CD4-positive, alpha-beta T cell treated with Interleukin-6 for 4 hours (primary cell): ENCODE measurements at regions not wholly inside any gene's neighbourhood (a gene's known extent, or its start where the extent isn't known, plus 50 kb on each side); places are given as distances from the start of the nearest gene placed in this dataset.
"Not testable (repeated sequence)": the region's sequence is repeated elsewhere in the genome, so short reads cannot be mapped to it uniquely, and the experiment has no call there.

Experiments
- DNase-seq: peaks from one replicate; pipeline ENCODE4 v3.0.0-alpha.2; 2020; ENCODE audit warnings: mixed read lengths

DNA sequence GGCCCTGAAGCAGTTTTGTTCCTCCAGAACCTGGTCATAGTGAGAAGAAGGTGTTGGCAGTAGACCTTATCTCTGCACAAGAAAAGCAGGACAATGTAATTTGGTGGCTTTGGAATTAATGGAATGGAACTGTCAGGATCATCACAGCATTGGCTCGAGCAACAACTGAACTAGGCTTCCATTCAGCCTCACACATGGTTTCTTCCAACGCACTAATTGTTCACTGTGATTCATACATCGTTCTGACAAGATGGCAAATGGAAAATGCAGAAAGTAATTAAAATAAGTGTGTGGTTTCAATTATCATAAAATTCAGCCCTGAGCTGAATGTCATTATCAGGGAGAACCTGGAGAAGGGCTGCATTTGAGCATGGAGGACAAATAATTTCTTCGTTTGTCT is 80.6 kb downstream of the MFSD1 start:
- DNase-seq: no peak

DNA sequence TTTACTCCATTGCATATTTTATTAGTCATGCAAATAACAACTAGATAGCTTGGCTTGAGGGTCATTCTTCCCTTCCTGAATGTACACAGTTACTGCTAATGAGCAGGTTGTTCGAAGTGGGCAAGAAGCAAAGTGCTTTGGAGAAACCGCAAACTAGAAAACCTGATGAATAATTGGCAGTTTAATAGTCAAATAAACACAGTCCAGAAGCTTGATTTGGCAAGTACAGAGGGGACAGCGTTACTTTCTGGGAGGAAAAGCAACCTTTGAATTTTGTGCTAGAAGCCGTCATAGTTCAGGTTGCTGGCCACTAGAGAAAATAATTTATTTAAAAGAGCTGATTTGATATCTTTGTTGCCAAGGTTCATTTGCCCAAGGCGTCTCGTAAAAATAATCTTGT is 94.9 kb downstream of the MFSD1 start:
- no peak for DNase-seq

DNA sequence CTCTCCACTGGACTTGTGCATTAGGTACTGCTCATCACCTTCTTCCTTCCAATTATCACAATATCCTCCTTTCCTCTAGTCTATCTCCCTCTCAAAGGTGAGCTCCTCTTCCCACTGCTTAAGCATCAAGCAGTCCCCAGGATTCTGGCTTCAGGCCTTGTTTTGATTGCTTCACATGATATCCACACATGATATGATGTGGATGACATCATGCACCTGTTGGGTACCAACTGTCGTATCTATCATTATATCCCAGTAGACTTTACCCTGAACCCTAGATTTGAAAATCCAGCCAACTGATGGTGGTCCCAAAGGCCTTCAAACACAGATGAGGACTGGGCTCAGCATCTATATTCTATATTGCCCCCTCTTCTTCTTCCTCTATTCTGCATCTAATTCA is 104.9 kb downstream of the MFSD1 start:
- DNase-seq: no peak

DNA sequence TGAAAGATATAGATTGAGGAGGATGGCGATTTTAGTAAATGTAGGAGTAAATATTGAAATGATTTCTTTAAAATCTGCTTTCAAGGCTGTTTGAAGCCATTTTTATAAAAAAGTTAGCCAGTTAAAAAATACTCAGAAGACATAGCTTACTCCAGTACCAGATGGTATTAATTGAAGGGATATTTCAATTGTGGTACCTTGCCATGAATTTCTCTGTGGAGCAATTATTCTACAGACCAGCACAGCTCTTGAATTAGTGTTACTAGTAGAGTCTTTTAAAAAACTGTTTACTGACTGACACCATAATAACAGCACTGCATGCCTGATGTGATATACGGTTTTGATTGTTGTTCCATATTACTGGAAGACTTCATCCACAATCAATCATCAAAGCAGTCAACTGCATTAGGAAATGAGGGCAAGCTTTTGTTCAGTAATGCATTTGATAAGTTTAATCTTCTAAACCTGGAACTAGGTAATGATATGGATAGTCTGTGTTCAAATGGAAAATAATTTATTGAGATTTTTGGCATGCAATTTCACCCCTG is 106.4 kb downstream of the MFSD1 start:
- DNase-seq: no peak

DNA sequence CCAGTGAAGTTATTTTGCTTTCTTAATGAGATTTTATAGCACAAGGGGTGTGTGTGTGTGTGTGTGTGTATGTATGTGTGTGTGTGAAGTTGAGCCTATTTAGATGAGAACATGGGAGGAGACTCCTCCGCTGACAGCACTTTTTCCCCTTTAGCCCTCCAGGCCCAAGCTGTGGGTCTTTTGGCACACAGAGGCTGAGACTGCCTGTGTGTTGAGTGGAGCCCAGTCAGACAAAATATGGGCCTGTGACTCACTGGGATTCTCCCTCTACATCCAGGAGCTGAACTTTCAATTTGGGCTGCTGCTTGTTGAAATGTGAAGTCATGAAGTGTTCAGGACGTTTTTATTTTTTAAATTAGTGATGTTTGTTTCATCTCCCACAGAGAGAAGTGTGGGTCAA is 108.0 kb downstream of the MFSD1 start:
- no peak for DNase-seq

DNA sequence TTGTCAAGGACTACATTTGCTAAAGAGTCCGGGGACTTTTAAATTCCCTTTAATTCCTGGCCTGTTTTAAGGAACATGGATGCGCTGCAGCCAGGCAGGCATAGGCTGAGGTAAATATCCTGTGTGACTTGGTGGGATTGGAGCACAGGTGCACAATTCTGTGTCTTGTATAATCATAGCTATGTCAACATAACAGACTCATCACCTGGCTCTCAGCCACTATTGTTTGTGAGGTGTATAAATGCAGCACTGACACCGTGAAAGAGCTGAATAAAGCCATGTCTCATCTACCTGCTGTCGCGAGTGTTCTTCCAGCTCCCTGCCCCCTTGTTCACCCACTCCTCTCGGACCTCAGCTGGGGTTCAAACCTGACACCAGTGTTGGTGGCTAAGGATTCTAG is 109.7 kb downstream of the MFSD1 start:
- DNase-seq: no peak

DNA sequence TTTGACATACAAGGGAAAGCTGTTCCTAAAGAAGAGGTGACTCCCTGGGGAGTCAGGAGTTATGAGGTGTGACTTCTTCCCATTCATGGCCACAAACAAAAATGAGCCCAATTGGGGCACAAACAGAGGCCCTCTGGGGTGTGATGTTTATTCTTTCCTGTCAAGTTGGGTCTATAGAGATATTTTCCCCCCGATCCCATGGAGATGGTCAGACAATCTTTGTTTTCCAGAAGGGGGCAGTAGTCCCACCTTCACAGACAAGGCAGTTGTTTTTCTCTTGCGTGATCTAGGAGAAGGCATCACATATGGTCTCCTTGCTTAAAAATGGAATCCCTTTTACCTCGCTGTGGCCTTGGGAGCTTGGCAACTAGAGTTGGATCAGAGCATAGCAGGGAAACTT is 110.3 kb downstream of the MFSD1 start:
- DNase-seq: no peak

DNA sequence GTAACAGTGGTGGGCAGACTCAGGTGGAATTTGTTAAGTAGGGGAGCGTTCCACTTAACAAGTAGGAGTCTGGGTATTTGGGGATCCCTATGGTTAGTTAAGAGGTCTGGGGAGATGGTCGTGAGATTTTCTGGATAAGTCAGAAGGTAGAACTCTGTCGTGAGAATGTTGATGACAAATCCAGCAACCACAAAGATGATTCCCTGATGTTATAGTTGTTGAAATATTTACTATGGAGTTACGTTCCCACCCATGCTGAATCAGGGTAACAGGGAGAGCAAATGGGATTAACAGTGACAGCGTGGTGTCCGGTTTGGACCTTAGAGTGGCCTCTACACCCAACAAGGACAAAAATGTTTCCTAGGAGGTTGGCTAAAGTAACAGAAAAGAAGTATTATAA is 110.8 kb downstream of the MFSD1 start:
- DNase-seq: no peak

DNA sequence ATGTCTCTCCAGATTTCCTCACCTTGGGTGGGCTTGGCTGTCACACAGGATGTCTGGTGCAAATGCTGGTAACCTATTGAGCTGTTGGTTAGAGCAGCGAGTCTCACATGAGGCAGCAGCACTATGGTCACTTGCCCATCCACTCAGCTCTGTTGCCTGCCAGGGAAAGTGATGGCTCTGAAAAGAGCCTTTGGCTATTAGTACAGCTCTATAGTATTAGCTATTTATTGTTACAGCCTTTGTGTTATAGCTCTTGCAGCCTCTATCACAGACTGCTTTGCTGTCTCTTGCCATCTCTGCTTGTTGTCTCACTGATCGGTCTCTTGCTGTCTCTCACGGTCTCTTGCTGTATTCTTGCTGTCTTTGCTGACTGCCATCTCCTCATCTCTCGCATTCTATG is 114.3 kb downstream of the MFSD1 start:
- DNase-seq: no peak

DNA sequence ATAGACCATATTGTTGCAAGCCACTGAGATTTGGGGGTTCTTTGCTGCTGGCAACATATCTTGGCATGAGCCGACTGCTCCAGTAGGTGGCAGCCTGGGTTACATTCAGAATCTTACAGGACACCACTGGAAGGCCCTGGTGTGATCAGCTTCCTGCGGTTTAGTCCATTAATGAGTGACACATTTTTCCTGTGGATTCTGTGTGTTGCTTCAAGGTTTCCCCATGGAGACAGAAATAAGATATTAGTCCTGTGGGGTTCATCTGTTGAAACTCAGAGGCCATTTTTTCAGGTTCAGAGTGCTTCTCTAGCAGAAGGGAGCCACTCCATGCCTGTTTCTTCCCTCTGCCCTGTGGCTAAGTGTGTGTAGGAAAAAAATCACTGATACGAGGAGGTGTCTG is 116.2 kb downstream of the MFSD1 start:
- no peak for DNase-seq

DNA sequence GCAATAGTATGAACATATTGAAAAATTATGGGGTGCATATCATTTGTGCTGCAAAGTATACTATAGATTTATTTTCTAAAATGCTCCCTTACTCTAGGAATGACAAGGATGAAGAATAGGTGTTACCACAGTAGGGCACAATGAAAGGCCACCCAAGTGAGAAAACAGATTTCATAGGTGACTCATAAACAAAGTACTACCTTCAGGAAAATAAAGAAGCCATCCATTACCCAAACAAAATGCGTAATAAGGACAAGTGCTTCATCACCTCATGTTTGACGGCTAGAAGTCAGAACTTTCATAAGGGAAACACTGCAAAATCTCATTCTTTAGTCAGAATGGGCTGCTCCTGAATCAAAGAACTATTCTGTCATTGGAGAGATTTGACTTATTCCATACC is 116.6 kb downstream of the MFSD1 start:
- DNase-seq: no peak

DNA sequence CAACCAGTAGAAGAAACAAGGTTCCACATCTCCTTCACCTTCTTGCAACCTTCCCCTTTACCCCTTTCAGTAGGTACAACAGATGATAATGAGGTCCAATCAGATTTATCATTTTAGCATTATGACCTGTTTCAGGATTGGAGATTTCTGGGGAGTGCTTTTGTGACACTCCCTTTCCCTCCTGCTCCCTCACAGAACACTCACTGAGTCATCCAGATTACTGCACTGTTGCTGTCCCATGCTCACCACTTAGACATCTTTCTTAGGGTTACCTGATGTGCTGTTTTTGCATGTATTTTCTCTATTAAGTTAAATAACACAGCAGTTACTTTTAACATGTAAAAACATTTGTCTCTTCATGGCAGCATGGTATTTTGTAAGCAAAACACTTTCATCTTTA is 118.5 kb downstream of the MFSD1 start:
- DNase-seq: no peak

DNA sequence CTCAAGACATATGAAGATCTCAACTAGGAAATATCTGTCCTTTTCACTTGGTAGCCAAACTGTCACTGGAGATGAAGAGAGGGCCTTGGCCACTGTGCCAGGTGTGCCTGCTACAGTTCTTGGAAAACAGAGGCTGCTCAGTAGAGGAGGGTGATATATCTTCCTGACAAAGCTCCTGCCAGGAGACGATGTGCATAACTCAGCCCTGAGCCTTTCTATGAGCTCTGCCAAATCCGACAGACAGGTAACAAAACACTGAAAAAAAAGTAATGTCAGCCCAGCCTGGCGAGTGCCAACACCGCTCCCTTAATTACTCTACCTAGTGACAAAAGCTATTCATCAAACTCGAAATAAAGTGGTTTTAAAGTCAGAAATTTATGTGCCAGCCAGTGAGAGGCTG is 123.2 kb downstream of the MFSD1 start:
- DNase-seq: no peak

DNA sequence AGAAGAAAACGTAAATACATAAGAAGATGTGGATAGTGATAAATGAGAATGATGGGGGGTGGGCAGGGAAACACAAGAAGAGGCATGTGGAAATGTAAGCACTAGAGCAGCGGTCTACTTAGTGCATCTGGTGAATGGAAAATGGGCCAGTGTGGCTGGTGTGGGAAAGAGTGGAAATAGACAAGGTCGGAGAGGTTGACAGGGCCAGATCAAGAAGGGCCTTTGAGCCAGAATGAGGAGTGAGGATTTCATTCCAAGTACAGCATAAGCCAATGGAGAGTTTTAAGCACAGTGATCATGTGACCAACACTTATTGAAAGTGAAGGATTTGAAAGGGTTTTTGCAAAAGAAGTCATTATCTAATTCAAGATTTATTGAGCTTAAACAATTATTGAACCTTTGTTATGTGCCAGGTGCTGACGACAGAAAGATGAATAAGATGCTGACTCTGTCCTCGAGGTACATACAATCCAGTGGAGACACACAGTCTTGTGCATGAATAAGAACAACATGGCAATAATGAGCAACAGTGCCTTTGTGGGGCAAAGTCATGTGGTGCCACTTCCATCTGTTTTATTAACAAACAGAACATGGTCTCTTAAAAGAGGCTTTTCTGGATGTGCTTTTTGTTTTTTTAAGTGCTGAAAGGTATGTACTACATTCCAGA is 124.1 kb downstream of the MFSD1 start:
- DNase-seq: no peak

DNA sequence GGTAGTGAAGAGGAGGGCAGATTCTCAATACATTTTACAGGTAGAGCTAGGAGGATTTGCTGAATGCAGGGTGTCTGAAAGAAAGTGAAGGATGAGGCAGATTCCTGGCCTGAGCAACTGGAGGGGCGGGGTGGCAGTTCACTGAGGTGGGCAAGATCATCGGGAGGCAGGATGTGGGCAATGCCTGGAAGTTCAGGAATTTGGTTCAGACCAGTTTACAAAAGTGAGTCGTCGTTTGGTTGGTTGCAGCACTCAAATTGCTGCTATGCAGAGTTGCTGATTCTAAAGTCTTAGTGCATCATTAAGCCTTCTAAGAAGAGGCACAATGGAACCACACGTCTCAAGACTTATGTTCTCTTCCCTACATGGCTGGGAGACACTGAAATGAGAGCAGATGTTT is 134.0 kb downstream of the MFSD1 start:
- DNase-seq: no peak

DNA sequence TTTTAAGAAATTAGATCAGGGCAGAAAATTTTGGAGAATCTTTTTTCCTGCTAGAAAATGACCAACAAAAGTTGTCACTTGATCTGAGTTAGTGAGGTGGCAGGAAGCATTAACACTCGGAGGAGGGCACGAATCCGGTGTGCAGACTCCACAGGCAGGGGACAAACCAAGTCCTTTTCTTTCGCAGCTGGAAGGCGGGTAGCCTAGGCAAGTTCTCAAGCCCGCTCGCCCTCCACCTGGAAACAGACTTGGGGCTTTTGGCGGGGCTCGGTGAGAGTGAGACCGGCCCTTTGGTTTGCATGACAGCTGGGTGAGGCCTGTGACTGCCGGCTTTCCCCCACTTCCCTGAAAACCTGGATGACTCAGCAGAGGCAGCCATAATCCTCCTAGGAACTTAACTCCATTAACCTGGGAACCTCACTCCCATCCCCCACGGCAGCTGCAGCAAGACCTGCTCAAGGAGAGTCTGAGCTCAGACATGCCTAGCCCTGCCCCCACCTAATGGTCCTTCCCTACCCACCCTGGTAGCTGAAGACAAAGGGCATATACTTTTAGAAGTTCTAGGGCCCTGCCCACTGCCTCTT is 134.8 kb downstream of the MFSD1 start:
- no peak for DNase-seq

DNA sequence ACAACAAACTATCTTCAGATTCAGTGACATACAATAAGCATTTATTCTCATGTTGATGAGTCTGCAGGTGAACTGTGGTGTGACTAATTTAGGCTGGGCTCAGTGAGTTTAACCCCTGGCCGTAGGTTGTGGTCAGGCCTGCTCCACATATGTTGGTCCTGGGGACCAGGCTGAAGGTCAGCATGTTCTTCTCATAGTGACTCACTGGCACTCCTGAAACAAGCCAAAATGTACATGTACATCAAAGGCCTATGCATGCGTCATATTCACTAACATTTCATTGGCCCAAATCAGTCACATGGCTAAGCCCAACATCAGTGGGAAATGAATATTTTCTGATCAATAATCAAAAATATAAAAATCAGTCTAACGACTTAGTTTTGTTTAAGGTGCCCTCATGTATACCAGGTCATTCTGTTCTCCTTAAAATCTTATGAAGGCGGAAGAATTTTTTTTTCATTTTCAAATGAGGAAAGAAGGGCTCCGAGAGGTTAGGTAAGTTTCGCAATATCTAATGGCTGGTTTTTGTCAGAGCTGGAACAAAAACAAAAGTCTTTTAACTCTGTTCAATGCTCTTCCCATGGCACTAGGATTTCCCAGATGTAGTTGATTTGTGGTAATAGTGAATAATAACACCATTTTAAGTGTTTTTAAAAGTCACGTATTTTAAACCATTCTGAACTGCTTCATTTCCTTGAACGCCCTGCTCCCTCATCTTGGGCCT is 148.5 kb downstream of the MFSD1 start:
- DNase-seq: no peak

DNA sequence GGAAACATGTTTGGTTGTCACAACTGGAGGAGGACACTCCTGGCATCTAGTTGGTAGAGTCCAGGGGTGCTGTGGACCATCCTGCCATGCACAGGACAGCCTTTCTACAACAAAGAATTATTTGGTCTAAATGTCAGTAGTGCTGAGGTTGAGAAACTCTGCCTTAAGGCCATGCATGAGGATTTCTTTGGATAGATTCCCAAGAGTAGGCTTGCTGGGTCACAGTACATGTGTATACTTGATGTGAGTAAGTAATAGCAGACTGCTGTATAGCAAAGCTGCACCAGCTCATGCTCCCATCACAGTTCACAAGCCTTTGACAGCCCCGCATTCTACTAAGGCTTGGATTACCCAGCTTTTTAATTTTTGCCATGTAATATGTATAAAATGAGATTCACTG is 151.3 kb downstream of the MFSD1 start:
- DNase-seq: no peak

DNA sequence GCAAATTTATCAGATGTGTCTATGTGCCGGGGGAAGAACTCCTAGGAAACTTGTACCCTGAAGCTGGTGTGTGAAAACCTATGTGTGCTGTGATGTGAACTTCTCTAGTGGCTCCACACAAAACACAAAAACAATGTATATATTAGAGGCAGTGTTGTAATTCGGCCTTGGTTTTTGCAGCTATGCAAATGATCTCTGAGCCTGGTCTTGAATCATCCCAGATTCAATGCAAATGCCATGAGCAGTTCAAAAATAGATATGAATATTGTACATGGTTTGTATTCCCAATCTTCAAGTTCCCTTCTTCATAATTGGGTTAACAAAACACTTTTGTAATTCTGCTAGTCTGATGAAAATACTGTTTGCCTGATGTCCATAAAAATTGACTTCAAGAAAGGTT is 152.6 kb downstream of the MFSD1 start:
- no peak for DNase-seq

DNA sequence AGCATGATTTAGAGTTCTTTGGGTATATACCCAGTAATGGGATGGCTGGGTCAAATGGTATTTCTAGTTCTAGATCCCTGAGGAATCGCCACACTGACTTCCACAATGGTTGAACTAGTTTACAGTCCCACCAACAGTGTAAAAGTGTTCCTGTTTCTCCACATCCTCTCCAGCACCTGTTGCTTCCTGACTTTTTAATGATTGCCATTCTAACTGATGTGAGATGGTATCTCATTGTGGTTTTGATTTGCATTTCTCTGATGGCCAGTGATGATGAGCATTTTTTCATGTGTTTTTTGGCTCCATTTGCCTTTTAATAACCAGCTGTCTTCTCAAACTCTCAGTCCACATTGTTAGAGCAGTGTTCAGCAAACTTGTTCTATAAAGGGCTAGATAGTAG is 155.9 kb downstream of the MFSD1 start:
- not testable (repeated sequence) for DNase-seq

DNA sequence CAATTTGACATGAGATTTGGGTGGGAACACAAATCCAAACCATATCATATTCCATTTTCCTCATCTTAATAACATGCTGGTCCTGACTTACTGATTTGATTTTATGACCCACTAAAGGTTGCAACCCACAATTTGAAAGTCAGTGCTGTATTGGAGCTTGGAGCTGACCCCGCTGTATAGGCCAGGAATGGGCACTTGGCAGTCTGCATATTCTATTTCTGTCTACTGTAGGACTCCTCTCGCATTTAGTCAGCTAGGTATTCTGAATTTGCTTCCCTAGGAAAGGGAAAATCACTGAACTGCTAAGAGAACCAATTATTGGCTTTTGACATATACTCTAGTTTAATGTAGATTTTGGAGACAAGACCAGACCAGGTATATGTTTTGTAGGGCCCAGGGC is 157.0 kb downstream of the MFSD1 start:
- DNase-seq: no peak

DNA sequence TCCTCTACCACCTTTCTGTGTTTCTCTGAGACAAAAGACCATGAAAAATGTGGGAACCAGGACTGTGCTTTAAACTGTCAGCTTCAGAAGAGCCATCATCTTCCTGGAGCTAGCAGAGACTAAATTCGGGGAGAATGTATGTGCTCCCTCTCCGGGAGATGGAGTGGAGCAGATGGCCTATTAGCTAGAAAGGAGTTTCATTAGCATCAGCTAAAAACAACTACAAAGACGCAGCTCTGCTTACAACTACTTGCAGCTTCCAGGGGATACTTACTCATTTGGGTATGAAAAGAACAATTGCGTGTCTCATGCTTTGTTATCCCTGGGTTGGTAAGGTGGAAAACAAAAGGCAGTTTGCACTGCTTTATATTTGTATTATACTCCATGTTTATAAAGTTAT is 159.6 kb downstream of the MFSD1 start:
- DNase-seq: no peak

DNA sequence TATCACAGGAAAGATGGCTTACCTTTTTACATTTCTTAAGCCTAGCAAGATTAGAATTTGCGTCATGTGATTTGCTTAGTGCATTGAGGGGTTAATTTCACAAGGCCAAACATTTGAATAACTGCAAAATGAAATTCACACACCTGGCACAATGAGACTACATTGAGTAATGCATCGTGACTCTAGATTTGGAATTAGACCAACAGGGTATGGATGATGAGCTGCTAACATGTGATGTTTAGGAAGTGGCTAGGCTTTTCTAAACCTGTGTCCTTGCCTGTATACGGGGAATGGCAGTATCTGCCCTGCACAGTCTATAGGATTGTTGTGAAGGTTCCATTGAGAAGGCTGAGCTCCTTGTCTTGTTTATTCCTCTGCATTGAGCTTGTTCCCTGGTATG is 160.1 kb downstream of the MFSD1 start:
- DNase-seq: no peak

DNA sequence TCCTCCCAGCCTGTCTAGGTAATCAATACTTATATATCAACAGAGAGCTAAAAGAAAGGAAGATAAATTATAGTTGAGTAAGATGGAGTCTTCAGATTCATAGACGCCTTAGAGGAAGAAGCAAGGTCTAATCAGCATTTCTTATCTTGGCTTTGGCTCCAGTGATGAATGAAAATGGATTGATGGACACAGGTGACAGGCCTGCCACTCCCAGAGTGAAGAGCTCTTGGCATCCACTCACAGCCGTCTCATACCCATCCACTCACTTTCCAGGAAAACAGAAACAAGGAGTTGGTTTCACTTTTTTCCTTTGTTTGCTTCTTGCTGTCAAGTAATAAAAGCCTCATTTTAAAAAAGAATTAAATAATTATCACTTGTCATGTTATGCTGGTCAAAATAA is 168.2 kb downstream of the MFSD1 start:
- DNase-seq: no peak
